ENCODE measurements at regions not wholly inside any gene's neighbourhood (a gene's known extent, or its start where the extent isn't known, plus 50 kb on each side); places are given as distances from the start of the nearest gene placed in this dataset.

GRCh38 chr7:35366167-35367155 lies 112.6 kb upstream of the TBX20 start:
- no peaks in the 10 kb centered on the region for H3K79me2 ChIP-seq (ENCODE audit: control insufficient read depth, insufficient read depth, low read length)
- H4K20me1 ChIP-seq (replicated peaks; ENCODE audit: control insufficient read depth, extremely low read depth, insufficient read depth, low read length): no peaks in the 10 kb centered on the region
- no peak for DNase-seq (ENCODE audit: low read depth, low spot score)
- no peaks in the 10 kb centered on the region for H3K9me1 ChIP-seq (replicated peaks; ENCODE audit: control insufficient read depth, extremely low read depth, insufficient read depth, low read length)
- H3K27ac ChIP-seq (ENCODE audit: insufficient read depth, low read depth, low read length): no peak overlapping the region
- no peaks in the 10 kb centered on the region for H3K36me3 ChIP-seq (ENCODE audit: control insufficient read depth in 2 of 2, extremely low read depth in 1 of 2, insufficient read depth in 2 of 2, low read length in 2 of 2)
- TF ChIP-seq EZH2 (IDR thresholded peaks at IDR 0.05; ENCODE audit: borderline replicate concordance, low read depth, low read length, severe bottlenecking): no peak
- TF ChIP-seq MYC (IDR thresholded peaks at IDR 0.05; ENCODE audit: low read depth, low read length): no peak
- TF ChIP-seq MAX (IDR thresholded peaks at IDR 0.05; ENCODE audit: insufficient read depth, insufficient read length): no peak
- no peak for TF ChIP-seq CTCF (IDR thresholded peaks at IDR 0.05; ENCODE audit: extremely low read depth in 1 of 2, insufficient read depth in 1 of 2, low read depth in 1 of 2, low read length in 2 of 2)
- no peak overlapping the region for H3K9ac ChIP-seq (replicated peaks; ENCODE audit: extremely low read depth, insufficient read depth, low read length)
- H3K9me3 ChIP-seq (replicated peaks; ENCODE audit: control insufficient read depth, insufficient read depth, low read length): no peaks in the 10 kb centered on the region
- ChIA-PET CTCF (no interaction called here), POLR2A (no interaction called here)
- no peak for FAIRE-seq
- no peaks in the 10 kb centered on the region for H3K27me3 ChIP-seq (ENCODE audit: control insufficient read depth in 2 of 2, insufficient read depth in 2 of 2, low read length in 2 of 2)
- no peak overlapping the region for H2AFZ ChIP-seq (ENCODE audit: low read depth, low read length)
- no peak overlapping the region for H3K4me2 ChIP-seq (ENCODE audit: insufficient read depth, low read length)
- BruUV-seq (replicated peaks): no TSS peak
- no peak overlapping the region for H3K4me3 ChIP-seq (replicated peaks in 1 of 3; ENCODE audit: insufficient read depth in 1 of 3, low read depth in 1 of 3, low read length in 3 of 3)
- intact Hi-C loops (cut with micrococcal nuclease) (no loop called here), dilution Hi-C loops (cut with MboI; ENCODE audit: extremely low pct_ligation_motif_present, low sequenced_read_pairs) (no loop called here)
- no peaks in the 10 kb centered on the region for H3K4me1 ChIP-seq (ENCODE audit: control insufficient read depth, extremely low read depth, insufficient read depth, low read length)
